HG02943 (cell line): ENCODE measurements at regions not wholly inside any gene's neighbourhood (a gene's known extent, or its start where the extent isn't known, plus 50 kb on each side); places are given as distances from the start of the nearest gene placed in this dataset.
"Not testable (repeated sequence)": the region's sequence is repeated elsewhere in the genome, so short reads cannot be mapped to it uniquely, and the experiment has no call there.

Experiments used
- ATAC-seq: cut with Tn5 transposase; IDR thresholded peaks from one replicate; pipeline ENCODE4 v1.9.1; 2021; ENCODE audit warnings: mild to moderate bottlenecking, low read depth, moderate library complexity; ENCODE audit not compliant: unreplicated experiment

GRCh38 chr5:60026161-60026560, 132.6 kb upstream of the PDE4D start:
- no peak for ATAC-seq

- ATAC-seq = no peak
These were observed 130.6 kb upstream of the PDE4D start for GRCh38 chr5:60024104-60024503.

GRCh38 chr5:60023255-60023654, 129.7 kb upstream of the PDE4D start:
- no peak for ATAC-seq

- no peak for ATAC-seq
These were observed 126.9 kb upstream of the PDE4D start for GRCh38 chr5:60020457-60020856.

GRCh38 chr5:60018960-60019359, 125.4 kb upstream of the PDE4D start:
- ATAC-seq = not testable (repeated sequence)

GRCh38 chr5:60018091-60018490, 124.6 kb upstream of the PDE4D start:
- ATAC-seq = no peak

GRCh38 chr5:60014331-60014730, 120.8 kb upstream of the PDE4D start:
- no peak for ATAC-seq

GRCh38 chr5:60010853-60011252, 117.3 kb upstream of the PDE4D start:
- no peak for ATAC-seq

- ATAC-seq = no peak
These were observed 116.8 kb upstream of the PDE4D start for GRCh38 chr5:60010328-60010727.

- ATAC-seq = no peak
These were observed 114.2 kb upstream of the PDE4D start for GRCh38 chr5:60007729-60008128.

- ATAC-seq = no peak
These were observed 105.5 kb upstream of the PDE4D start for GRCh38 chr5:59999056-59999455.

- no peak for ATAC-seq
These were observed 98.7 kb upstream of the PDE4D start for GRCh38 chr5:59992206-59992605.

GRCh38 chr5:59988396-59988795, 94.9 kb upstream of the PDE4D start:
- no peak for ATAC-seq

- ATAC-seq = no peak
These were observed 82.8 kb upstream of the PDE4D start for GRCh38 chr5:59976342-59976741.

GRCh38 chr5:59972043-59972442, 78.5 kb upstream of the PDE4D start:
- no peak for ATAC-seq

- ATAC-seq = no peak
These were observed 65.8 kb upstream of the PDE4D start for GRCh38 chr5:59959330-59959729.

GRCh38 chr5:59956130-59956783, 62.7 kb upstream of the PDE4D start:
- no peak for ATAC-seq

- no peak for ATAC-seq
These were observed 61.7 kb upstream of the PDE4D start for GRCh38 chr5:59955241-59955640.

- ATAC-seq = no peak
These were observed 50.1 kb upstream of the PDE4D start for GRCh38 chr5:59943452-59944113.
